Natural killer cell treated with Interleukin-12 subunit alpha and Interleukin-12 subunit beta and Interleukin-15 and Interleukin-18, amount 100 ng/mL, for 72 hours (primary cell): ENCODE measurements at regions not wholly inside any gene's neighbourhood (a gene's known extent, or its start where the extent isn't known, plus 50 kb on each side); places are given as distances from the start of the nearest gene placed in this dataset.
A peak's percentile ranks its signal among the peaks of the same experiment; 100 is the strongest.

ENCODE experiments used
- ATAC-seq, 2 donors: fragments of 150-1000 bp; cut with Tn5 transposase in 1 of 2; sonication (Bioruptor Pico), chemical (Tn5 transposase) in 1 of 2; 2 replicates each; pipeline ENCODE4 v1.10.0; 2021
- DNase-seq: peaks from one replicate; pipeline ENCODE4 v3.0.0; 2022; ENCODE audit warnings: low spot score
- H3K27ac Mint-ChIP-seq, 2 donors: 1 replicate in 1 of 2; 2 replicates in 1 of 2; pipeline ENCODE4 v1.8.0; 2022; ENCODE audit warnings: mixed read lengths in 2 of 2, mild to moderate bottlenecking in 1 of 2, moderate library complexity in 1 of 2
- H3K27me3 Mint-ChIP-seq, 2 donors: 1 replicate in 1 of 2; 2 replicates in 1 of 2; pipeline ENCODE4 v1.8.0; 2022; ENCODE audit warnings: mixed read lengths in 2 of 2
- H3K36me3 Mint-ChIP-seq: one replicate; pipeline ENCODE4 v1.8.0; 2022; ENCODE audit warnings: mixed read lengths
- H3K4me1 Mint-ChIP-seq, 2 donors: 1 replicate in 1 of 2; 2 replicates in 1 of 2; pipeline ENCODE4 v1.8.0; 2022; ENCODE audit warnings: low read depth in 2 of 2, mixed read lengths in 2 of 2, mild to moderate bottlenecking in 1 of 2
- H3K4me3 Mint-ChIP-seq: one replicate; pipeline ENCODE4 v1.8.0; 2022; ENCODE audit warnings: mixed read lengths
- H3K9me3 Mint-ChIP-seq: 2 replicates; pipeline ENCODE4 v1.8.0; 2022; ENCODE audit warnings: mixed read lengths

GRCh38 chr20:48284837-48285236 lies 499.6 kb upstream of the SULF2 start:
- no peak overlapping the region for H3K27ac Mint-ChIP-seq
- peaks cover 18 to 51% of the 10 kb centered on the region in 2 donors for H3K27me3 Mint-ChIP-seq
- no peak overlapping the region for H3K4me3 Mint-ChIP-seq
- H3K36me3 Mint-ChIP-seq: no peaks in the 10 kb centered on the region
- H3K4me1 Mint-ChIP-seq: no peaks in the 10 kb centered on the region
- DNase-seq (no peak), ATAC-seq (no peak)
- no peaks in the 10 kb centered on the region for H3K9me3 Mint-ChIP-seq

GRCh38 chr20:48284315-48284714 lies 499.0 kb upstream of the SULF2 start:
- H3K27ac Mint-ChIP-seq: no peak overlapping the region
- no peaks in the 10 kb centered on the region for H3K36me3 Mint-ChIP-seq
- no peaks in the 10 kb centered on the region for H3K4me1 Mint-ChIP-seq
- DNase-seq: no peak
- peaks cover 19 to 51% of the 10 kb centered on the region in 2 donors for H3K27me3 Mint-ChIP-seq
- no peak for ATAC-seq
- H3K4me3 Mint-ChIP-seq: no peak overlapping the region
- no peaks in the 10 kb centered on the region for H3K9me3 Mint-ChIP-seq

GRCh38 chr20:48283470-48284110 lies 498.3 kb upstream of the SULF2 start:
- Mint-ChIP-seq H3K36me3 (no peaks in the 10 kb centered on the region), H3K27ac (no peak overlapping the region), H3K27me3 (peaks cover 16 to 45% of the 10 kb centered on the region in 2 donors)

GRCh38 chr20:48282591-48283228 lies 497.4 kb upstream of the SULF2 start:
- H3K27ac Mint-ChIP-seq: no peak overlapping the region
- no peaks in the 10 kb centered on the region for H3K9me3 Mint-ChIP-seq
- H3K4me1 Mint-ChIP-seq: no peaks in the 10 kb centered on the region
- no peak overlapping the region for H3K4me3 Mint-ChIP-seq
- peaks cover 16 to 46% of the 10 kb centered on the region in 2 donors for H3K27me3 Mint-ChIP-seq
- DNase-seq (no peak), ATAC-seq (no peak)
- H3K36me3 Mint-ChIP-seq: no peaks in the 10 kb centered on the region

More at GRCh38 chr20:48283470-48284110, 498.3 kb upstream of the SULF2 start:
- H3K4me1 Mint-ChIP-seq: no peaks in the 10 kb centered on the region
- H3K9me3 Mint-ChIP-seq: no peaks in the 10 kb centered on the region
- no peak overlapping the region for H3K4me3 Mint-ChIP-seq
- DNase-seq (no peak), ATAC-seq (no peak)

GRCh38 chr20:48281501-48281900 lies 496.2 kb upstream of the SULF2 start:
- no peak overlapping the region for H3K4me3 Mint-ChIP-seq
- peaks cover 21 to 50% of the 10 kb centered on the region in 2 donors for H3K27me3 Mint-ChIP-seq

DNA sequence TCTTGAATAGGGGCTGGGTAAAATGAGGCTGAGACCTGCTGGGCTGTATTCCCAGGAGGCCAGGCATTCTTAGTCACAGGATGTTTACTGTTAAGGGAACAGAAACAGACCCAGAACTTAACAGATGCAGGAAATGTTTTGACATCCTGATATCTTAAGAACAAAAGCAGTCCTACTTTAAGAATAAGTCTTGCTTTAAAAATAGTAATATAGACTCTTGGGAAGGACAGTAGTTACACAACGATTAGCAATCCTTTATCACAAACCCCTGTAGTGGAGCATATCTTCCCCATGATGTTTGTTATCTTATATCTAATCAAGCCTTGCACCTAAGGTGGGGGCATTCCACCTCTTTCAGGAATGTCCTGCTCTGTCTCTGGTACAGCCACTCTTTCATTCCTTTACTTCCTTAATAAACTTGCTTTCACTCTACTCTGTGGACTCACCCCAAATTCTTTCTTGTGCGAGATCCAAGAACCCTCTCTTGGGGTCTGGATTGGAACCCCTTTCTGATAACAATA lies 493.7 kb upstream of the SULF2 start:
- ATAC-seq (no peak), DNase-seq (no peak)
- no peak overlapping the region for H3K4me3 Mint-ChIP-seq
- no peaks in the 10 kb centered on the region for H3K36me3 Mint-ChIP-seq
- peaks cover 25 to 56% of the 10 kb centered on the region in 2 donors for H3K27me3 Mint-ChIP-seq
- no peaks in the 10 kb centered on the region for H3K4me1 Mint-ChIP-seq
- H3K27ac Mint-ChIP-seq: no peak overlapping the region
- no peaks in the 10 kb centered on the region for H3K9me3 Mint-ChIP-seq

More at GRCh38 chr20:48281501-48281900, 496.2 kb upstream of the SULF2 start:
- Mint-ChIP-seq H3K36me3 (no peaks in the 10 kb centered on the region), H3K9me3 (no peaks in the 10 kb centered on the region), H3K27ac (no peak overlapping the region), H3K4me1 (no peaks in the 10 kb centered on the region)
- ATAC-seq (no peak), DNase-seq (no peak)

- Mint-ChIP-seq H3K27me3 (peaks cover 24 to 57% of the 10 kb centered on the region in 2 donors), H3K36me3 (no peaks in the 10 kb centered on the region), H3K27ac (no peak overlapping the region), H3K4me1 (no peaks in the 10 kb centered on the region), H3K4me3 (no peak overlapping the region), H3K9me3 (no peaks in the 10 kb centered on the region)
- DNase-seq (no peak), ATAC-seq (no peak)
These were observed 492.0 kb upstream of the SULF2 start for GRCh38 chr20:48277266-48277665.

GRCh38 chr20:48276021-48276342 lies 490.7 kb upstream of the SULF2 start:
- Mint-ChIP-seq H3K27ac (no peak overlapping the region), H3K9me3 (no peaks in the 10 kb centered on the region), H3K4me3 (no peak overlapping the region), H3K4me1 (no peaks in the 10 kb centered on the region), H3K27me3 (peaks cover 28 to 57% of the 10 kb centered on the region in 2 donors), H3K36me3 (no peaks in the 10 kb centered on the region)
- ATAC-seq: no peak
- DNase-seq: no peak

DNA sequence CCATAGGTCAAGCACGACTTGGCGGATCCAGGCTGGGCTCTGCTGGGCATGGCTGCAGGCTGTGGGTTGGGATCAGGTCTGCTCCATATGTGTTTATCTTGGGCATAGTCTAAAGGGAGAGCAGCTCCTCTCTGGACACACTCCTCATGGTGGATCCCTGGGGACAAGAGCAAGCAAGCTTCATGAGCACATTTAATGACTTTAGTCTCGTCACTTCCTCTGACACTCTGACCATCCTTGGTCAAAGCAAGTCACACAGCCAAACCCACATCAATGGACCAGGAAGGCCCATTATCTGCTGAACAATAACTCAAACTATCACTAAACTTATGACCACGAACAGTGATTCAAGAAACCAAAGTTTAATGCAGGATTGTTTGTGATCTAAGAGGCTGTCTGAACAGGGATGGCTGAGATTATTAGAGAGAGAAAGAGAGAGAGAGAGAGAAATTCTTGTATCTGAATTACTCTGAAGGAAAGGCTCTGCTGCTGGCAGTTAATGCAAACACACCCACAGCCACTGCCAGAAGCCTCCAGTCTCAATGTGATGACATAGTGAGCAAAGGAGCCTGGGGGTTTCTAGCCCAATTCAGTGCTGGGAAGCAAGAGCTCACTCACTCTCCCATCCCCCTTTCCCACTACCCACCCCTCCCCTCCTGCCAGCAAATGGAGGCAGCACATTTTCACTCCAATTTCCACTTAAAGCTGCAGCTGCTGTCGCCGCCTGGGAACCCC lies 490.2 kb upstream of the SULF2 start:
- no peak overlapping the region for H3K27ac Mint-ChIP-seq
- H3K27me3 Mint-ChIP-seq: peaks cover 28 to 59% of the 10 kb centered on the region in 2 donors
- H3K36me3 Mint-ChIP-seq: no peaks in the 10 kb centered on the region

DNA sequence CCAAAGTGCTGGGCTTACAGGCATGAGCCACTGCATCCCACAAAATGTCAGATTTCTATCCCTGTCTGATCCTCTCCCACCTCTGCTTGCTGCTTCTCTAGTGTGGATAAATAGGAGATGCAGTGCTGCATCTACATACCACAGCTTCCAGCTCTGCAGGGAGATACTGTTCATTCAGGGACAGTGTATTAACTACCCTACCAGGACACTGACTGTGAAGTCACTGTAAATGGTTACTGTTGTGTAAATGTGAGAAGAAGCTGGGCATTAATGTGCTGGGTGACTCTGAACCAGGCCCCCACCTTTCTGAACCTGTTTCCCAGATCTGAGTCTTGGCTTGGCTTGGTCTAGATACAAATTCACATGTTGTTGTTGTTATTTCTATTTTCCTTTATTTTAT lies 488.6 kb upstream of the SULF2 start:
- ATAC-seq (no peak), DNase-seq (no peak)
- no peaks in the 10 kb centered on the region for H3K36me3 Mint-ChIP-seq
- H3K4me1 Mint-ChIP-seq: no peaks in the 10 kb centered on the region
- H3K4me3 Mint-ChIP-seq: no peak overlapping the region
- H3K27ac Mint-ChIP-seq: no peak overlapping the region
- no peaks in the 10 kb centered on the region for H3K9me3 Mint-ChIP-seq
- peaks cover 30 to 63% of the 10 kb centered on the region in 2 donors for H3K27me3 Mint-ChIP-seq

More for the DNA sequence above, 490.2 kb upstream of the SULF2 start:
- Mint-ChIP-seq H3K9me3 (no peaks in the 10 kb centered on the region), H3K4me1 (no peaks in the 10 kb centered on the region), H3K4me3 (no peak overlapping the region)
- ATAC-seq (peak in 1 of 2 donors; percentile 11), DNase-seq (no peak)

- H3K4me3 Mint-ChIP-seq: no peak overlapping the region
- DNase-seq (no peak), ATAC-seq (no peak)
- H3K27me3 Mint-ChIP-seq: peaks cover 28 to 43% of the 10 kb centered on the region in 2 donors
- no peaks in the 10 kb centered on the region for H3K4me1 Mint-ChIP-seq
- no peaks in the 10 kb centered on the region for H3K9me3 Mint-ChIP-seq
- H3K36me3 Mint-ChIP-seq: no peaks in the 10 kb centered on the region
- H3K27ac Mint-ChIP-seq: no peak overlapping the region
These were observed 485.6 kb upstream of the SULF2 start for GRCh38 chr20:48270885-48271284.

- Mint-ChIP-seq H3K36me3 (no peaks in the 10 kb centered on the region), H3K4me3 (no peak overlapping the region), H3K27me3 (peaks cover 28 to 41% of the 10 kb centered on the region in 2 donors), H3K4me1 (no peaks in the 10 kb centered on the region), H3K27ac (no peak overlapping the region), H3K9me3 (no peaks in the 10 kb centered on the region)
- DNase-seq (no peak), ATAC-seq (no peak)
These were observed 482.8 kb upstream of the SULF2 start for GRCh38 chr20:48267860-48268633.

DNA sequence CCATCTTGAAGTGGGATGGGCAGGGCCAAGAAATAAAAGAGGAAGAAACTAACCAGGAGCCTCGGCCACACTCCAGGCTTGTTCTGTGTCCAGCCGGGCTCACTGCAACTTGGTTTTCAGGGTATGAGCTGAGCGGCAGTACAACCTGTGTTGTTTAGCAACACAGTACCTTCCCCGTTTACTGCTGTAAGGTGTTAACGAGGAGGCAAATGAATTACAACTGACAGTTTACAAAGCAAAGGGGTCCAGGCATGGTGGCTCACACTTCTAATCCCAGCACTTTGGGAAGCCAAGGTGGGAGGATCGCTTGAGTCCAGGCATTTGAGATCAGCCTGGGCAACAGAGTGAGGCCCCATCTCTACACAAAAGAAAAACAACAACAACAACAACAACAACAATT lies 481.3 kb upstream of the SULF2 start:
- Mint-ChIP-seq H3K36me3 (no peaks in the 10 kb centered on the region), H3K4me1 (no peaks in the 10 kb centered on the region), H3K27ac (no peak overlapping the region), H3K4me3 (no peak overlapping the region), H3K9me3 (no peaks in the 10 kb centered on the region), H3K27me3 (peaks cover 23 to 41% of the 10 kb centered on the region in 2 donors)
- no peak for ATAC-seq
- DNase-seq: no peak
